K562 (cell line): ENCODE measurements at regions not wholly inside any gene's neighbourhood (a gene's known extent, or its start where the extent isn't known, plus 50 kb on each side); places are given as distances from the start of the nearest gene placed in this dataset.

Experiments used
- RNF2 ChIP-seq: sonication (generic); IDR thresholded peaks from 2 replicates; pipeline ENCODE4 v1.6.1; 2016
- TEAD4 ChIP-seq, 2 experiments: sonication (generic) in 1 of 2; formaldehyde crosslinking in 1 of 2; IDR thresholded peaks; 2 replicates each; pipeline versions ENCODE4 v1.6.1 to v1.8.0; 2012 to 2022; ENCODE audit warnings: borderline replicate concordance in 1 of 2, inconsistent platforms in 1 of 2, low read length in 1 of 2, mild to moderate bottlenecking in 1 of 2, missing genetic modification reagents in 1 of 2

DNA sequence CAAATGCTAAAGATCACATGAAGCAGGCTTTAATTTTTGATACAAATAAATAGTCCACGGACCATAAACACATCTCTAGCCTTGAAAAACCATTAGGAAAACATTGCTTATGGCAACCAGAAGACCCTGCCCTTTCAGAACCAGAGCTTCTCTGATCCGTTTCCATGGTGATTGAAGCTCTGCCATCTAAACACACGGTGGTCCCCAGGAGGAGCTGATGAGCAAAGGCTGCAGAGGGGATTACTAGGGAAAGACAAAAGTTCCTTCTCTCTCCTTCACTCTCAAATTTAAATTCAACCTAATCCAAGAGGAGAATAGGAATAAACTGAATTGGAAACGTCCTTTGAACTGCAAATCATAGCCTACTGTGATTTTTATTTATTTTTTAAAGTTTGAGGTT lies 122.0 kb upstream of the ATP10A start:
- TF ChIP-seq RNF2 (no peak), TEAD4 (IDR thresholded peaks at IDR 0.05; ENCODE audit: low read length) (no peak), TEAD4 (CRISPR knock-in tag; IDR thresholded peaks at IDR 0.05; ENCODE audit: borderline replicate concordance) (no peak)
